Spleen (tissue), 11 donors: ENCODE measurements at regions not wholly inside any gene's neighbourhood (a gene's known extent, or its start where the extent isn't known, plus 50 kb on each side); places are given as distances from the start of the nearest gene placed in this dataset.

ENCODE experiments used
- DNase-seq: peaks from one replicate; pipeline ENCODE4 v3.0.0-alpha.2; 2020
- H3K27ac ChIP-seq, 8 donors: fragments of 200-600 bp; sonication (generic) in 7 of 8; 1 replicate in 4 of 8; 2 replicates in 4 of 8; pipeline versions ENCODE4 v1.5.0 to v1.8.0; 2016 to 2021; ENCODE audit warnings: inconsistent platforms in 4 of 8, mild to moderate bottlenecking in 4 of 8, moderate library complexity in 1 of 8
- H3K27me3 ChIP-seq, 7 donors: fragments of 200-600 bp; sonication (generic) in 6 of 7; replicated peaks in 1 of 7; 1 replicate in 4 of 7; 2 replicates in 3 of 7; pipeline versions ENCODE4 v1.5.0 to v1.8.0; 2016 to 2021; ENCODE audit warnings: inconsistent platforms in 3 of 7, mild to moderate bottlenecking in 1 of 7
- H3K36me3 ChIP-seq, 6 donors: fragments of 200-600 bp; sonication (generic) in 5 of 6; 1 replicate in 4 of 6; 2 replicates in 2 of 6; pipeline versions ENCODE4 v1.5.0 to v1.8.0; 2016 to 2021; ENCODE audit warnings: inconsistent platforms in 2 of 6
- H3K4me1 ChIP-seq, 6 donors: fragments of 200-600 bp; sonication (generic) in 5 of 6; 1 replicate in 3 of 6; 2 replicates in 3 of 6; pipeline versions ENCODE4 v1.5.0 to v1.8.0; 2016 to 2021; ENCODE audit warnings: inconsistent platforms in 3 of 6
- H3K4me3 ChIP-seq, 8 donors: fragments of 200-600 bp; sonication (generic) in 7 of 8; 1 replicate in 4 of 8; 2 replicates in 4 of 8; pipeline versions ENCODE4 v1.5.0 to v1.8.0; 2016 to 2021; ENCODE audit warnings: inconsistent platforms in 4 of 8, mild to moderate bottlenecking in 4 of 8, moderate library complexity in 2 of 8
- H3K9me3 ChIP-seq, 8 donors: fragments of 200-600 bp; sonication (generic) in 7 of 8; 1 replicate in 4 of 8; 2 replicates in 4 of 8; pipeline versions ENCODE4 v1.5.0 to v1.8.0; 2016 to 2021; ENCODE audit warnings: inconsistent platforms in 4 of 8
- POLR2A ChIP-seq, 3 donors: fragments of 450-650 bp; IDR thresholded peaks; one replicate each; pipeline ENCODE4 v1.5.1; 2017; ENCODE audit warnings: antibody characterized with exemption in 3 of 3, mild to moderate bottlenecking in 1 of 3
- POLR2AphosphoS5 ChIP-seq, 3 donors: sonication (generic); formaldehyde crosslinking; IDR thresholded peaks; one replicate each; pipeline ENCODE4 v1.5.1; 2017; ENCODE audit warnings: antibody characterized with exemption in 3 of 3
- WGBS, 5 donors: extraction: QIAGEN DNeasy Blood & Tissue Kit in 3 of 5; methylation state at CpG; one replicate each; pipeline versions ENCODE4 v1.1.5 to v1.1.7; 2013 to 2018; 5-methylcytosine and 5-hydroxymethylcytosine counted together
- intact Hi-C: fragments of 100-400 bp; cut with DNase I; formaldehyde crosslinking; loops from one replicate; pipeline ENCODE4 v1.15.0; 2023; ENCODE audit warnings: low total_unique reads
- TF ChIP-seq, protein P1 (sequence below), 11 experiments: fragments of 200-600 bp in 7 of 11; fragments of 450-650 bp in 4 of 11; sonication (generic) in 4 of 11; IDR thresholded peaks in 8 of 11; conservative IDR thresholded peaks in 3 of 11; 1 replicate in 7 of 11; 2 replicates in 4 of 11; pipeline versions ENCODE4 v1.4.0 to v1.8.0; 2016 to 2021; ENCODE audit warnings: antibody characterized with exemption in 11 of 11, inconsistent platforms in 4 of 11, mild to moderate bottlenecking in 1 of 11
- donor health status: healthy with polysubstance abuse.
- donor health status: DM: no; HTN: no; CAD: no; lungs with moderate emphysema.
- donor health status: DM: no; HTN: no; CAD: no.
- donor health status: Bipolar disorder and iron deficiency.
- donor health status: healthy.
- donor health status: DM: no; HTN: no; CAD: no.
- donor health status: DM: yes; HTN: yes; CAD: no.

DNA sequence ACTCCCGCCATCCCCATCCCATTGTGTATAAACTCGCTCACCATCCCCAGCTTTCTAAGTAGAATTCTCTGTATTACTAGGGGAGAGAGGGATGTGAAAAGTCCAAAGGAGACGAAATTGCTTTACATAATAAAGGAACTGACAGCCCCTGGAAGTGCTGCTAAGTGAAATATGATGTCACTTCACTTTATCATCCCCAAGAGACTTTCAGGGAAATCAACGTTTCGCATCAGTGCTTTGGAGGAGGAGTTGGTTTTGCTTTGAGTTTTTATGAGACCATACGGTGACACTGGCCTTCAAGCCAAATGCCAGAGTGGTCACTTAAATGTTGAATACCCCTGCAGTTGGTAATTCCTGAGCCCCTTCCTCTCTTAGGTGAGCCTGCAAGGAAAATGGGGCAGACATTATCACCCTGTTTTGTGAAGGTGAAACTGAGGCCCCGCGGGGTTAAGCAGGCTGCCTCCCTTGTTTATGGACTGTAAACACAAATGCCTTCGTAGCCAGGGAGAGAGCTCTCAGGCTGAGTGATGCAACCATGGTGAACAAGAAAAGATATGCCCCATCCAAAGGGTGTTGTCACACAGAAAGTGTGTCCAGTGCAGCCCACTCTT lies 58.4 kb upstream of the KAZN start:
- Histone ChIP-seq H3K4me3 (no peak overlapping the region), H3K27me3 (peaks cover 0 to 19% (median 0%) of the 10 kb centered on the region in 7 donors), H3K27ac (no peak overlapping the region), H3K4me1 (no peaks in the 10 kb centered on the region), H3K36me3 (no peaks in the 10 kb centered on the region), H3K9me3 (no peaks in the 10 kb centered on the region)
- TF ChIP-seq POLR2A (IDR thresholded peaks at IDR 0.05) = no peak
- TF ChIP-seq POLR2AphosphoS5 (IDR thresholded peaks at IDR 0.05) = no peak
- TF ChIP-seq, protein P1, sequence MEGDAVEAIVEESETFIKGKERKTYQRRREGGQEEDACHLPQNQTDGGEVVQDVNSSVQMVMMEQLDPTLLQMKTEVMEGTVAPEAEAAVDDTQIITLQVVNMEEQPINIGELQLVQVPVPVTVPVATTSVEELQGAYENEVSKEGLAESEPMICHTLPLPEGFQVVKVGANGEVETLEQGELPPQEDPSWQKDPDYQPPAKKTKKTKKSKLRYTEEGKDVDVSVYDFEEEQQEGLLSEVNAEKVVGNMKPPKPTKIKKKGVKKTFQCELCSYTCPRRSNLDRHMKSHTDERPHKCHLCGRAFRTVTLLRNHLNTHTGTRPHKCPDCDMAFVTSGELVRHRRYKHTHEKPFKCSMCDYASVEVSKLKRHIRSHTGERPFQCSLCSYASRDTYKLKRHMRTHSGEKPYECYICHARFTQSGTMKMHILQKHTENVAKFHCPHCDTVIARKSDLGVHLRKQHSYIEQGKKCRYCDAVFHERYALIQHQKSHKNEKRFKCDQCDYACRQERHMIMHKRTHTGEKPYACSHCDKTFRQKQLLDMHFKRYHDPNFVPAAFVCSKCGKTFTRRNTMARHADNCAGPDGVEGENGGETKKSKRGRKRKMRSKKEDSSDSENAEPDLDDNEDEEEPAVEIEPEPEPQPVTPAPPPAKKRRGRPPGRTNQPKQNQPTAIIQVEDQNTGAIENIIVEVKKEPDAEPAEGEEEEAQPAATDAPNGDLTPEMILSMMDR (IDR thresholded peaks at IDR 0.05 in 8 of 11, conservative IDR thresholded peaks at IDR 0.05 in 3 of 11) = no peak
- DNase-seq = no peak
- intact Hi-C loops = no loop called here
- 56 to 70% (median 65%) methylated on average over 8 to 9 of the region's 9 CpGs for WGBS, 5 donors

DNA sequence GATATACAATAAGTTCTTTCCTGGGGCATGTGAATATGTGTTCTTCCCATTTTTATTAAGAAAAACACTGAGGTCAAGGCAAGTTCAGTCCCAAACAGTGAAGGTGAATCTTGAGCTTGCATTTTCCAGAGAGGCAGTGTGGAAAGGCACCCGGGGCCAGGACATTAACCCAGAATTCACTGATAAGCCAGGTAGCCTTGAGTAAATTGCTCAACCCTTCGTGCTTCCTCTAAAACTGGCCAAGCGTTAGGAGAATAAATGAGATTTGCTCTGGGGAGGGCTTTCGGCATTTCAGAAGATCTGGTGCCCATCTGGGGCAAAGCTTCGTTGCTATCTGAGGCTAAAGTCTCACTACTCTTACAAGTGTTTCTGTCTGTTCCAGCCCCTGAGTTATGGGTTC lies 57.1 kb upstream of the KAZN start:
- no peak for DNase-seq
- no peaks in the 10 kb centered on the region for H3K4me1 ChIP-seq
- H3K27me3 ChIP-seq = peaks cover 0 to 28% (median 0%) of the 10 kb centered on the region in 7 donors
- peak overlapping the region in 1 of 8 donors; percentile 6 for H3K27ac ChIP-seq
- no peaks in the 10 kb centered on the region for H3K36me3 ChIP-seq
- no peak overlapping the region for H3K4me3 ChIP-seq
- WGBS, 5 donors = 54 to 78% (median 61%) methylated on average over 5 of the region's 5 CpGs
- H3K9me3 ChIP-seq = peaks cover 0 to 5% (median 0%) of the 10 kb centered on the region in 8 donors
- intact Hi-C loops = no loop called here
- TF ChIP-seq, protein P1 (IDR thresholded peaks at IDR 0.05 in 8 of 11, conservative IDR thresholded peaks at IDR 0.05 in 3 of 11) = no peak
- TF ChIP-seq POLR2AphosphoS5 (IDR thresholded peaks at IDR 0.05) (no peak), POLR2A (IDR thresholded peaks at IDR 0.05) (no peak)

DNA sequence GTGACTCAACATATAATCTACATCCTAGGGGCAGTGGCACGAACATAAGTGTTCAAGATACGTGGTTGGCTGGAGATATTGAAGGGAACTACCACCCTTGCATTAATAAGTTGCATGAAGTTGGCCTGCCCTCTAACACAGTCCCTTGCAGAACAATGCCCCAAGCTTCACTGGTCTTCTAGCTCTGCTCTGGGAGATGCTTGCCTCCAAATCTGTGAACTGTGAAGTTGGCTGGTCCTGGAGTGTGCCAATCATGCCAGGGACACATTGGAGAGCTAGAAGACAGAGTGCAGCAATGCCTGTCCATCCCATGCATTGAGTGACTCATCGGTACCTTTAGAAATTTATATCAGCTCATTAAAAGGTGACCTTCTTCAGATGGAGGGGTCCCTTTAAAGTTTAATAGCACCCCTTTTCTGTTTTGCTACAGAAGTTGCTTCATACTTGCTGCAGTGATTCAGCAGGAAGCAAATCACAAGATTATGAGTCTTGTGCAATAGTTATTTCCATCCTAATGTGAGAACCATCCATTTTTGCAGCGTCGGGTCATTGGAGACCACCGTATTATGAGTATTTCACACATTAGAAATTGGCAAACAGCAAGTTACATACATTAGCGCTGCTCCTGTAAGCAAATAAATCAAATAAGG lies 55.2 kb upstream of the KAZN start:
- intact Hi-C loops = no loop called here
- Histone ChIP-seq H3K4me1 (no peaks in the 10 kb centered on the region), H3K9me3 (peaks cover 0 to 5% (median 0%) of the 10 kb centered on the region in 8 donors), H3K4me3 (no peak overlapping the region), H3K27ac (no peak overlapping the region), H3K36me3 (no peaks in the 10 kb centered on the region), H3K27me3 (peaks cover 0 to 22% (median 0%) of the 10 kb centered on the region in 7 donors)
- TF ChIP-seq, protein P1 (IDR thresholded peaks at IDR 0.05 in 8 of 11, conservative IDR thresholded peaks at IDR 0.05 in 3 of 11) = no peak
- TF ChIP-seq POLR2AphosphoS5 (IDR thresholded peaks at IDR 0.05) = no peak
- TF ChIP-seq POLR2A (IDR thresholded peaks at IDR 0.05) = no peak
- 64 to 76% (median 71%) methylated on average over 7 of the region's 7 CpGs for WGBS, 5 donors
- no peak for DNase-seq

DNA sequence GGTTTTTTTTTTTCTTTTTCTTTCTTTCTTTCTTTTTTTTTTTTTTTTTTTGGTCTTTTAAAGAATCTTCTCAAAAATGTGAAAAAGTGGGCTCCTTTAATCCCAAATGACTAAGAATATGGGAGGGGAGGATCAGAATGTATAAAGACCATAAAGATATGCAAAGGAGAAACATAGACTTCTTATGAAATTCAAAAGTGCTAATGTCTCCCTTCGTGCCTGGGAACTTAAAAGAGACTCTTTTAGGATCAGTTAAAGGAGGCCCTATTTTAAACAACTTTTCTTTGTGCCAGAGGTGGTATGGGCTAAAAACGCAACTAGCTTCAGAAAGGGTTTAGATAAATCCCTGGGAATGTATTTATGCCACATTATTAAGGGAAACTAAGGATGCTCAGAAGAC lies 54.2 kb upstream of the KAZN start:
- TF ChIP-seq POLR2AphosphoS5 (IDR thresholded peaks at IDR 0.05) (no peak), POLR2A (IDR thresholded peaks at IDR 0.05) (no peak)
- TF ChIP-seq, protein P1 (IDR thresholded peaks at IDR 0.05 in 8 of 11, conservative IDR thresholded peaks at IDR 0.05 in 3 of 11) = no peak
- H3K27ac ChIP-seq = no peak overlapping the region
- no peaks in the 10 kb centered on the region for H3K36me3 ChIP-seq
- H3K4me3 ChIP-seq = no peak overlapping the region
- no peaks in the 10 kb centered on the region for H3K4me1 ChIP-seq
- 73 to 85% (median 76%) methylated on average over 2 of the region's 2 CpGs for WGBS, 5 donors
- H3K9me3 ChIP-seq = peaks cover 0 to 5% (median 0%) of the 10 kb centered on the region in 8 donors
- intact Hi-C loops = no loop called here
- DNase-seq = no peak
- H3K27me3 ChIP-seq = peaks cover 0 to 27% (median 0%) of the 10 kb centered on the region in 7 donors
